ENCODE measurements at regions not wholly inside any gene's neighbourhood (a gene's known extent, or its start where the extent isn't known, plus 50 kb on each side); places are given as distances from the start of the nearest gene placed in this dataset.

- no peaks in the 10 kb centered on the region for H3K9me3 ChIP-seq (replicated peaks in 1 of 3)
- H3K36me3 ChIP-seq (replicated peaks in 1 of 2) = no peaks in the 10 kb centered on the region
- no peak overlapping the region for H3K4me3 ChIP-seq
- intact Hi-C loops (cut with DNase I) = loop anchor here in 1 of 2 donors (5.0 kb wide), 1 partner anchor 141 kb away; no protein-coding TSS in a partner anchor
- no peak for DNase-seq
- H3K27ac ChIP-seq = no peak overlapping the region
- no peaks in the 10 kb centered on the region for H3K27me3 ChIP-seq
- WGBS, 4 donors = 64 to 83% (median 71%) methylated on average over 5 of the region's 5 CpGs
- TF ChIP-seq CTCF (IDR thresholded peaks at IDR 0.05) (no peak), POLR2A (IDR thresholded peaks at IDR 0.05) (no peak)
- no peaks in the 10 kb centered on the region for H3K4me1 ChIP-seq (replicated peaks in 1 of 2)
Measured at GRCh38 chr19:28736528-28736927, 476.4 kb downstream of the UQCRFS1 start.

- intact Hi-C loops (cut with DNase I) = no loop called here
- 56 to 82% (median 63%) methylated on average over 4 of the region's 4 CpGs for WGBS, 4 donors
- peaks cover 0 to 8% of the 10 kb centered on the region in 2 donors for H3K4me1 ChIP-seq (replicated peaks in 1 of 2)
- no peak for TF ChIP-seq POLR2A (IDR thresholded peaks at IDR 0.05)
- TF ChIP-seq CTCF (IDR thresholded peaks at IDR 0.05) = no peak
- no peaks in the 10 kb centered on the region for H3K9me3 ChIP-seq (replicated peaks in 1 of 3)
- H3K36me3 ChIP-seq (replicated peaks in 1 of 2) = no peaks in the 10 kb centered on the region
- H3K27me3 ChIP-seq = peaks cover 22% of the 10 kb centered on the region
- no peak overlapping the region for H3K4me3 ChIP-seq
- H3K27ac ChIP-seq = no peak overlapping the region
- no peak for DNase-seq
Measured at GRCh38 chr19:28731577-28731976, 481.4 kb downstream of the UQCRFS1 start.

- intact Hi-C loops (cut with DNase I) = no loop called here
- peaks cover 29% of the 10 kb centered on the region for H3K27me3 ChIP-seq
- peaks cover 0 to 8% of the 10 kb centered on the region in 2 donors for H3K4me1 ChIP-seq (replicated peaks in 1 of 2)
- H3K9me3 ChIP-seq (replicated peaks in 1 of 3) = no peaks in the 10 kb centered on the region
- no peak overlapping the region for H3K27ac ChIP-seq
- no peak overlapping the region for H3K4me3 ChIP-seq
- 68 to 94% (median 81%) methylated on average over 3 of the region's 3 CpGs for WGBS, 4 donors
- no peak for DNase-seq
- H3K36me3 ChIP-seq (replicated peaks in 1 of 2) = no peaks in the 10 kb centered on the region
- TF ChIP-seq POLR2A (IDR thresholded peaks at IDR 0.05) (no peak), CTCF (IDR thresholded peaks at IDR 0.05) (no peak)
Measured at GRCh38 chr19:28730791-28731512, 482.0 kb downstream of the UQCRFS1 start.

- Histone ChIP-seq H3K4me1 (replicated peaks in 1 of 2) (peaks cover 0 to 8% of the 10 kb centered on the region in 2 donors), H3K36me3 (replicated peaks in 1 of 2) (no peaks in the 10 kb centered on the region), H3K4me3 (no peak overlapping the region), H3K27me3 (peaks cover 30% of the 10 kb centered on the region), H3K27ac (no peak overlapping the region), H3K9me3 (replicated peaks in 1 of 3) (no peaks in the 10 kb centered on the region)
- WGBS, 4 donors = 9 to 75% (median 29%) methylated on average over 21 to 49 of the region's 49 CpGs
- DNase-seq = peak in 3 of 7 donors; percentile 22 to 43 (median 27)
- intact Hi-C loops (cut with DNase I) = no loop called here
- TF ChIP-seq POLR2A (IDR thresholded peaks at IDR 0.05) (no peak), CTCF (IDR thresholded peaks at IDR 0.05) (peak in 1 of 6 experiments; percentile 31)
Measured at GRCh38 chr19:28727480-28728159, 485.3 kb downstream of the UQCRFS1 start.
